H4 (cell line): ENCODE measurements at regions not wholly inside any gene's neighbourhood (a gene's known extent, or its start where the extent isn't known, plus 50 kb on each side); places are given as distances from the start of the nearest gene placed in this dataset.
"Not testable (repeated sequence)": the region's sequence is repeated elsewhere in the genome, so short reads cannot be mapped to it uniquely, and the experiment has no call there.

Experiments
- DNase-seq: peaks from one replicate; pipeline ENCODE4 v3.0.0-alpha.2; 2015; ENCODE audit warnings: low spot score

GRCh38 chr5:99061711-99062110 lies 132.9 kb upstream of the CHD1 start:
- DNase-seq: no peak

GRCh38 chr5:99061299-99061698 lies 132.5 kb upstream of the CHD1 start:
- no peak for DNase-seq

GRCh38 chr5:99060306-99061261 lies 131.8 kb upstream of the CHD1 start:
- DNase-seq: peak; percentile 63

DNA sequence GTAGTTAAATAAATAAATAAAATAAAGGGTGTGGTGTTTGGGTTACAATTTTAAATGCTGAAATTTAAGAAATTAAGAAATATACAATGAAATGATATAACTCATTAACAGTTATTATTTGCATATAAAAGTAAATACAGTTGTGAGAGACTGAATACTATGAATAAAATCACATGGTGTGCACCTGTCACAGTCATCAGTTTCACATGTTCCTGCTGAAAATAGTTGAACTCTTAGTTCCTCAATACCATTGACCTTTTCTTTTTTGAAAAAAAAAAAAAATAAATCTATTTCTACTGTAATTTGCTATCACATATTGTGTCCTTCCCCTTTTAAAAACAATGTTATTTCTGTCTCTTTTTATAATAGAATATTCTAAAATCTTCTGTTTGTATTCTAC lies 130.9 kb upstream of the CHD1 start:
- DNase-seq: no peak

- DNase-seq: no peak
Measured at GRCh38 chr5:99058466-99058865, 129.7 kb upstream of the CHD1 start.

- no peak for DNase-seq
Measured at GRCh38 chr5:99054972-99055371, 126.2 kb upstream of the CHD1 start.

DNA sequence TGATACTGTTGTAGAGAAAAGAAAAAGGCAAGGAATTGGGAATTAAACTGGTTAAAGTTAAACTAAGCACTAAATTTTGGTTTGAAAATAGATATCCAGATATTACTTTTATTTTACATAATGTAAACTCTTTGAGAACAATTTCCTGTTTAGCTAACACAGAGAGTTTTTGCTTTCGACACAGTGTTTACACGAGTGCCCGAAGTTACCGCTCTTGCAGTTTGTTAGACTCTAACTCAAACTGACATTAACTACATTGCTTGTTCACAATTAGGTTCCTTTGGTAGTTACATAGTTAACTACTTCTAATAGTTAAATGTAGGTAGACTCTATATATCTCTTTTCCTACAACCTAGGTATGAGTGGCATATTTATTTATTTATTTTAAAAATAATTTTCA lies 117.1 kb upstream of the CHD1 start:
- DNase-seq: no peak

DNA sequence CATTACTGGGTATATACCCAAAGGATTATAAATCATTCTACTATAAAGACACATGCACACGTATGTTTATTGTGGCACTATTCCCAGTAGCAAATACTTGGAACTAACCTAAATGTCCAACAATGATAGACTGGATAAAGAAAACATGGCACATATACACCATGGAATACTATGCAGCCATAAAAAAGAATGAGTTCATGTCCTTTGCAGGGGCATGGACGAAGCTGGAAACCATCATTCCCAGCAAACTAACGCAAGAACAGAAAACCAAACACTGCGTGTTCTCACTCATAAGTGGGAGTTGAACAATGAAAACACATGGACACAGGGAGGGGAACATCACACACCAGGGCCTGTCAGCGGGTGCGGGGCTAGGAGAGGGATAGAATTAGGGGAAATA lies 114.5 kb upstream of the CHD1 start:
- not testable (repeated sequence) for DNase-seq

DNA sequence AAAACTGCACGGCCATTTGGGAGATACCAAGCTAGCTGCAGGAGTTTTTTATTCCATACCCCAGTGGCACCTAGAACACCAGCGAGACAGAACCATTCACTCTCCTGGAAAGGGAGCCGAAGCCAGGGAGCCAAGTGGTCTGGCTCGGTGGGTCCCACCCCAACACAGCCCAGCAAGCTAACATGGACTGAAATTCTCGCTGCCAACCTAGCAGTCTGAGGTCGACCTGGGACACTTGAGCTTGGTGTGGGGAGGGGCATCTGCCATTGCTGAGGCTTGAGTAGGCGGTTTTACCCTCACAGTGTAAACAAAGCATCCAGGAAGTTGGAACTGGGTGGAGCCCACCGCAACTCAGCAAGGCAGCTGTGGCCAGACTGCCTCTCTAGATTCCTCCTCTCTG lies 108.9 kb upstream of the CHD1 start:
- peak; percentile 87 for DNase-seq

GRCh38 chr5:99035942-99036341 lies 107.1 kb upstream of the CHD1 start:
- DNase-seq: no peak

GRCh38 chr5:99034336-99034735 lies 105.5 kb upstream of the CHD1 start:
- no peak for DNase-seq

GRCh38 chr5:99033014-99033900 lies 104.5 kb upstream of the CHD1 start:
- peak; percentile 14 for DNase-seq

DNA sequence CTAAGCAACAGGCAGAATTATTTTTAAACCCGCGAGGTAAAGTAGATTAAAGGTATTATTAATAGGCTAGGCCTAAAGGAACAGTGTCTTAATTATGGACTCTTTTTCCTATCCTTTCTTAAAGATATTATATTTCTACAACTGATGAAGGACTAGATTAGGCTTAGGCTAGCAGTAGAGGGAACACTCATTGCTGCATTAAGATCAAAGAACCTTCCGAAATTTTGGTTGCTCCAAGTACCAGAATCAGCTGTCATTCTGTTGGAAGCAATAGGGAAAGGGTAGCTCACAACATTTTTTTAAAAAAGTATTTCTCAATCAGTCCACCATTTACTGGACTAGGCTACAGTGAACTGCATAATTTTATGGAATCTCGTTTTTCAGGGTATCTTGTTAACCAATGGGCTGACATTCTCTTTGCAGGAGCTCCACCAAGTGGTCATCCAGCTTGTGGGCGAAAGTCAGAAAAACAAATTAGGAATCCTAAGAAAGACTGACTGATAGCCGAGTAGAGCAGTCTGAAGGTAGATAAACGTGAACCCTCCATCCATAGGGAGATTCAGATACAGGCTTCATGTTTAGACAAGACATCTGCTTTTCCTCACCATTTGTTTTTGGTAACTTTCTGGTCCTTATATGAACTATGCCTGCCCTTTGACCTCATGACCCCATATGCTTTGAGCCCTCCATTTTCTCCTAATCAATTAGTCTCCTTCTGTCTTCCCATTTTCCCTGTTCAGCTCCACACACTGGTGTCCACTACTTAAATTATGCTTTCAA lies 103.6 kb upstream of the CHD1 start:
- peak; percentile 85 for DNase-seq

- DNase-seq: no peak
Measured at GRCh38 chr5:99030906-99031440, 102.2 kb upstream of the CHD1 start.

DNA sequence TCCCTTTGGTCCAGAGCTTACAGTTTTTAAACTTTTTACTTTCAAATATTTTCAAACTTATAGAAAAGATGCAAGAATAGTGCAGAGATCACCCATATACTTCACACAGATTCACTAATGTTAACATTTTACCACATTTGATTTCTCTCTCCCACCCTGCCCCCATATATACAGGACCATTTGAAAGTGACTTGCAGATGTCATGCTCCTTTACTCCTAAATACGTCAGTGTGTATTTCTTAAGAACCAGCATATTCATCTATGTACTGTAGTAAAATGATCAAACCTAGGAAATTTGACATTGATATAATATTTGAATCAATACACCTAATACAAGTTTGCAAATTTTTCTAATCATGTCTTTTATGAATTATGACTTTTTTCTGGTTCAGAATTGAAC lies 100.4 kb upstream of the CHD1 start:
- DNase-seq: no peak

DNA sequence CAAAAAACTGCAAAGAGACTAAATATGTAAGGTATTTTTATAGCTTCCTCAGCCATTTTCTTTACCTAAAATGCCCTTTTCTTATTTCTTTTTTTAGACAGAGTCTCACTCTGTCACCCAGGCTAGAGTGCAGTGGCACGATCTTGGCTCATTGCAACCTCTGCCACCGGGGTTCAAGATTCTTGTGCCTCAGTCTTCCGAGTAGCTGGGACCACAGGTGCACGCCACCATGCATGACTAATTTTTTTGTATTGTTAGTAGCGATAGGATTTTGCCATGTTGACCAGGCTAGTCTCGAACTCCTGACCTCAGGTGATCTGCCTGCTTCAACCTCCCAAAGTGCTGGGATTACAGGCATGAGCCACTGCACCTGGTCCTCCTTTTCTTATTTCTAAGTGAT lies 99.4 kb upstream of the CHD1 start:
- not testable (repeated sequence) for DNase-seq

DNA sequence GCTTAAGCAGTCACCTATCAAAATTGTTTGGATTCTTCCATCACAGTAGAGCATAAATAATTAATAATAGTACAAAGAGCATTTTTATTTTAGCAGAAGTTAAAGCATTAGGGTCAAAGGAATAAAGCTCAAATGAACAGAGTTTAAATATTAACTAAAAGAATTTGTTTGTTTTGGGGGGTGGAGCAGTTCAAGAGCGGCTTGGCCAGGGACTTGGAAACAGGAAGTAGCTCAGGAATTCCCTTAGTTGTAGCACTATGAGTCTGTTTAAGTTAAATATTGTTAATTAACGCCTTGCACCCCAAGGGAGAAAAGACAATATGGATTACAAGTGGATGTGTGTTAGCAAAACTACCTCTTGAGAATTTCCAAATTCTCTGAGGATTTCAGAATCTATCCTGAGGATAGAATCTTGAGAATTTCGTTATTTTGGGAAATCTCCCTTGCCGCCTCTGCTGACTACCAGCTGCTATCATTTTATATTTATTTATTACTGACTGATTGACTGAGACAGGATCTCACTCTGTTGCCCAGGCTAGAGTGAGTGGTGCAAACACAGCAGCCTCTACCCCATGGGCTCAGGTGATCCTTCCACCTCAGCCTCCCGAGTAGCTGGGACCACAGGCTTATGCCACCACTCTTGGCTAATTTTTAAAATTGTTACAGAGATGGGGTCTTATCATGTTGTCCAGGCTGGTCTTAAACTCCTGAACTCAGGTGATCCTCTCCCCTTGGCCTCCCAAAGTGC lies 96.7 kb upstream of the CHD1 start:
- no peak for DNase-seq

GRCh38 chr5:99023330-99023729 lies 94.5 kb upstream of the CHD1 start:
- no peak for DNase-seq

GRCh38 chr5:99022250-99022649 lies 93.4 kb upstream of the CHD1 start:
- DNase-seq: no peak

- no peak for DNase-seq
Measured at GRCh38 chr5:99020698-99021048, 91.9 kb upstream of the CHD1 start.
